Right renal pelvis (tissue), 4 donors: ENCODE measurements at regions not wholly inside any gene's neighbourhood (a gene's known extent, or its start where the extent isn't known, plus 50 kb on each side); places are given as distances from the start of the nearest gene placed in this dataset.

Source experiments
- DNase-seq, 4 donors: peaks; one replicate each; pipeline ENCODE4 v3.0.0-alpha.2; 2013; ENCODE audit warnings: low read depth in 4 of 4, low spot score in 3 of 4, missing footprints in 1 of 4

GRCh38 chr3:3281024-3281423 lies 101.5 kb upstream of the CRBN start:
- no peak for DNase-seq

- DNase-seq = no peak
Measured at GRCh38 chr3:3280396-3280795, 100.9 kb upstream of the CRBN start.

GRCh38 chr3:3278073-3278472 lies 98.6 kb upstream of the CRBN start:
- no peak for DNase-seq

- DNase-seq = no peak
Measured at GRCh38 chr3:3276630-3277029, 97.1 kb upstream of the CRBN start.

- DNase-seq = no peak
Measured at GRCh38 chr3:3264796-3265195, 85.3 kb upstream of the CRBN start.

GRCh38 chr3:3260870-3261269 lies 81.4 kb upstream of the CRBN start:
- no peak for DNase-seq

- DNase-seq = no peak
Measured at GRCh38 chr3:3259181-3259580, 79.7 kb upstream of the CRBN start.

- no peak for DNase-seq
Measured at GRCh38 chr3:3258281-3258680, 78.8 kb upstream of the CRBN start.

- DNase-seq = no peak
Measured at GRCh38 chr3:3241596-3241995, 62.1 kb upstream of the CRBN start.

- no peak for DNase-seq
Measured at GRCh38 chr3:3240986-3241385, 61.5 kb upstream of the CRBN start.

GRCh38 chr3:3237979-3238378 lies 58.5 kb upstream of the CRBN start:
- no peak for DNase-seq

- DNase-seq = no peak
Measured at GRCh38 chr3:3232251-3232650, 52.8 kb upstream of the CRBN start.
